ENCODE measurements at regions not wholly inside any gene's neighbourhood (a gene's known extent, or its start where the extent isn't known, plus 50 kb on each side); places are given as distances from the start of the nearest gene placed in this dataset.

DNA sequence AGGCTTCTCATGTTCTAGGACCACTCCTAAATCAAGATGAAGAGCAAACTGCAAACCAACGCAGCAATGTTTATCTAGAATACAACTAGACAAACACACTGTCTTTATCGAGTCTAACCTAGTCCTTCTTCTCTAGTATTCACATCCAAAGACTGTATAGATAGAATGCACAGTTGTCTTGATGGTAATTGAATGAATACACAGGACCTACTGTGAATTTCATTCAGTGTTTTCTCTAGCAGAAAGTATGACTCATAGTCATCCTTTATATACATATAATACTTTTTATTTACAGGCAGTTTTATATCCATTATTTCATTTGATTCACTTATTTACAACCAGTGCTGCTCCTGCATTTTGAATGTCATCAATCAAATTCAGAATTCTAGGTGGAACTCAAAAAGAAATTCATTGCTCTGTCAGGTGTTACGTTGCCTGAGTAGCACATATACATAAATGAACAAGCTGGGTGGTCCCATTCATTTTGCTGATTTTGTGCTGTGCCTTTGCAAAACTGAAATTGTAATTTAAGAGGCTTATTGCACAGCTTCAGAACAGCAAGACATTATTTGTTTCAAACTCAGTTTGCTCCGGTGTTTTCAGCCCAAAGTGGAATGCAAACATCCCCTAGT lies 374.8 kb downstream of the EPHA4 start:
- Histone ChIP-seq H3K4me3 (ENCODE audit: low read depth, low read length) (no peak overlapping the region), H3K9ac (ENCODE audit: low read length) (no peak overlapping the region), H3K4me1 (ENCODE audit: control insufficient read depth, insufficient read depth, low read length) (peaks cover 2% of the 10 kb centered on the region; the same call in 1 of the 2 replicates), H3K27me3 (ENCODE audit: control insufficient read depth, insufficient read depth, low read length) (no peaks in the 10 kb centered on the region), H3K27ac (ENCODE audit: low read depth, low read length) (no peak overlapping the region), H3K9me3 (ENCODE audit: control insufficient read depth, insufficient read depth, low read depth, low read length) (no peaks in the 10 kb centered on the region), H3K36me3 (ENCODE audit: control insufficient read depth, insufficient read depth, low read length) (no peaks in the 10 kb centered on the region)

DNA sequence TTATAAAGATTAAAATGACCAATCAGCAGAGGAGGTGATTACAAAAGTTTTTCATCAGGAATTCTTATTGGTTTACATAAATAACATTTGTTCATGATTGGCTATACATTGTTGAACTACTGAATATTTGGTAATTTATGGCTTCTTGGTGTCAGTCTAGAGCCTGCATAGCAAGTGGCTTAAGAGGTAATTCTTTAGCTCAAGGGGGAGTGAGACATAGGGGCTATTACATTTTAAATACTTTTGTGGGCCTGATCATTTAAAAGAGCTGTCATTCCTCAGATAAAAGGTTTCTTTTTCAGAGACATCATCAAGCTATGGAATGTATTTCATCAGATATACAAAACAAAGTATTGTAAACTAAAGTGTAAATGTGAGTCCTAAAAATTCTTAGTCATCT lies 373.8 kb downstream of the EPHA4 start:
- no peaks in the 10 kb centered on the region for H3K27me3 ChIP-seq (ENCODE audit: control insufficient read depth, insufficient read depth, low read length)
- peaks cover 2% of the 10 kb centered on the region; the same call in 1 of the 2 replicates for H3K4me1 ChIP-seq (ENCODE audit: control insufficient read depth, insufficient read depth, low read length)
- H3K9ac ChIP-seq (ENCODE audit: low read length), result no peak overlapping the region
- H3K4me3 ChIP-seq (ENCODE audit: low read depth, low read length), result no peak overlapping the region
- H3K27ac ChIP-seq (ENCODE audit: low read depth, low read length), result no peak overlapping the region
- no peaks in the 10 kb centered on the region for H3K36me3 ChIP-seq (ENCODE audit: control insufficient read depth, insufficient read depth, low read length)
- no peaks in the 10 kb centered on the region for H3K9me3 ChIP-seq (ENCODE audit: control insufficient read depth, insufficient read depth, low read depth, low read length)

GRCh38 chr2:221200184-221200839 lies 371.8 kb downstream of the EPHA4 start:
- Histone ChIP-seq H3K36me3 (ENCODE audit: control insufficient read depth, insufficient read depth, low read length) (no peaks in the 10 kb centered on the region), H3K4me1 (ENCODE audit: control insufficient read depth, insufficient read depth, low read length) (peaks cover 2% of the 10 kb centered on the region; the same call in 1 of the 2 replicates), H3K27me3 (ENCODE audit: control insufficient read depth, insufficient read depth, low read length) (no peaks in the 10 kb centered on the region), H3K9ac (ENCODE audit: low read length) (no peak overlapping the region), H3K9me3 (ENCODE audit: control insufficient read depth, insufficient read depth, low read depth, low read length) (no peaks in the 10 kb centered on the region), H3K27ac (ENCODE audit: low read depth, low read length) (no peak overlapping the region), H3K4me3 (ENCODE audit: low read depth, low read length) (no peak overlapping the region)

DNA sequence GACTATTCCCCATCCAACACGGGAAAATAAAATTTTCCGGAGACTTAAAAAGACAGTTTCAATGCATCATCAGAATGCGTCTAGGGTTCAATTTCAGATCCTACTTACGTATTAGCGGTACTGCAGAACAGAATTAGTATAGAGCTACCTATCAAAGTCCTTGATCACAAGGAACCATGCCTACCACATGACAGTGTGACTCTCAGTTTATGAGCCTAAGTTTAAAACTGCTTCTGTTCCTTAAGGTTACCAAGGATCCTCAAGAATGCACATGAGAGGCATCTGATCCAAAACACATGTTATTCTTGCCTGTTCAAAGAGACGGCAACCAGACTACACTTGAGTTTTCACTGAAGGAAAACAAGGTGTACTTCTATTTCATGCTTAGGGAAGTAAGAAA lies 369.7 kb downstream of the EPHA4 start:
- Histone ChIP-seq H3K4me1 (ENCODE audit: control insufficient read depth, insufficient read depth, low read length) (peaks cover 2% of the 10 kb centered on the region; the same call in 1 of the 2 replicates), H3K27ac (ENCODE audit: low read depth, low read length) (no peak overlapping the region), H3K27me3 (ENCODE audit: control insufficient read depth, insufficient read depth, low read length) (no peaks in the 10 kb centered on the region), H3K36me3 (ENCODE audit: control insufficient read depth, insufficient read depth, low read length) (no peaks in the 10 kb centered on the region), H3K9me3 (ENCODE audit: control insufficient read depth, insufficient read depth, low read depth, low read length) (no peaks in the 10 kb centered on the region), H3K9ac (ENCODE audit: low read length) (no peak overlapping the region), H3K4me3 (ENCODE audit: low read depth, low read length) (no peak overlapping the region)

DNA sequence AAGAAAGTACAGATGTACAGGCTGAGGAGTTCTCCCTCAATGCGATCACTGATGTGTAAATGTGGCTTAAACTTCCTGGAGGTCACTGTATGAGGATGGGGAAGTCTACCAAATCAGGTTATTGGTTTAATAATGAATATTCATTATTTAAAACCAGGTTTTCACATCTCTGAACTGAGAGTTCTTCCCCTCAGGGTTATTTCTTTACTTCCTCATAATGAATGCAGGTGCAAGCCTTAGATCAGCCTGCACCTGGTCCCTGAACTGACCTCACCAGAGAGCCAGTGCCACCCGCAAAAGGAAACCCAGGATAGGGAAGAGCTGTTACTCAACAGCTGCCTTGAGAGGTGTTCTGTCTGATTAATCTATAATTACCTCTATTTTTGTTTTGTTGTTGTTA lies 369.0 kb downstream of the EPHA4 start:
- Histone ChIP-seq H3K9ac (ENCODE audit: low read length) (no peak overlapping the region), H3K4me3 (ENCODE audit: low read depth, low read length) (no peak overlapping the region), H3K27ac (ENCODE audit: low read depth, low read length) (no peak overlapping the region), H3K36me3 (ENCODE audit: control insufficient read depth, insufficient read depth, low read length) (no peaks in the 10 kb centered on the region), H3K27me3 (ENCODE audit: control insufficient read depth, insufficient read depth, low read length) (no peaks in the 10 kb centered on the region), H3K9me3 (ENCODE audit: control insufficient read depth, insufficient read depth, low read depth, low read length) (no peaks in the 10 kb centered on the region), H3K4me1 (ENCODE audit: control insufficient read depth, insufficient read depth, low read length) (peaks cover 2% of the 10 kb centered on the region; the same call in 1 of the 2 replicates)

GRCh38 chr2:221203856-221204255 lies 368.2 kb downstream of the EPHA4 start:
- H3K4me3 ChIP-seq (ENCODE audit: low read depth, low read length), result no peak overlapping the region
- no peaks in the 10 kb centered on the region for H3K36me3 ChIP-seq (ENCODE audit: control insufficient read depth, insufficient read depth, low read length)
- H3K4me1 ChIP-seq (ENCODE audit: control insufficient read depth, insufficient read depth, low read length), result peaks cover 2% of the 10 kb centered on the region; the same call in 1 of the 2 replicates
- H3K9ac ChIP-seq (ENCODE audit: low read length), result no peak overlapping the region
- no peaks in the 10 kb centered on the region for H3K27me3 ChIP-seq (ENCODE audit: control insufficient read depth, insufficient read depth, low read length)
- H3K9me3 ChIP-seq (ENCODE audit: control insufficient read depth, insufficient read depth, low read depth, low read length), result no peaks in the 10 kb centered on the region
- H3K27ac ChIP-seq (ENCODE audit: low read depth, low read length), result no peak overlapping the region

GRCh38 chr2:221204699-221205098 lies 367.4 kb downstream of the EPHA4 start:
- no peak overlapping the region for H3K4me3 ChIP-seq (ENCODE audit: low read depth, low read length)
- no peaks in the 10 kb centered on the region for H3K9me3 ChIP-seq (ENCODE audit: control insufficient read depth, insufficient read depth, low read depth, low read length)
- H3K9ac ChIP-seq (ENCODE audit: low read length), result no peak overlapping the region
- H3K36me3 ChIP-seq (ENCODE audit: control insufficient read depth, insufficient read depth, low read length), result no peaks in the 10 kb centered on the region
- no peaks in the 10 kb centered on the region for H3K27me3 ChIP-seq (ENCODE audit: control insufficient read depth, insufficient read depth, low read length)
- no peak overlapping the region for H3K27ac ChIP-seq (ENCODE audit: low read depth, low read length)
- peaks cover 2% of the 10 kb centered on the region; the same call in 1 of the 2 replicates for H3K4me1 ChIP-seq (ENCODE audit: control insufficient read depth, insufficient read depth, low read length)

- Histone ChIP-seq H3K27ac (ENCODE audit: low read depth, low read length) (no peak overlapping the region), H3K4me1 (ENCODE audit: control insufficient read depth, insufficient read depth, low read length) (peaks cover under 1% of the 10 kb centered on the region; the same call in 1 of the 2 replicates), H3K36me3 (ENCODE audit: control insufficient read depth, insufficient read depth, low read length) (no peaks in the 10 kb centered on the region), H3K9me3 (ENCODE audit: control insufficient read depth, insufficient read depth, low read depth, low read length) (no peaks in the 10 kb centered on the region), H3K4me3 (ENCODE audit: low read depth, low read length) (no peak overlapping the region), H3K27me3 (ENCODE audit: control insufficient read depth, insufficient read depth, low read length) (no peaks in the 10 kb centered on the region), H3K9ac (ENCODE audit: low read length) (no peak overlapping the region)
These were observed 366.9 kb downstream of the EPHA4 start for GRCh38 chr2:221205103-221205673.

DNA sequence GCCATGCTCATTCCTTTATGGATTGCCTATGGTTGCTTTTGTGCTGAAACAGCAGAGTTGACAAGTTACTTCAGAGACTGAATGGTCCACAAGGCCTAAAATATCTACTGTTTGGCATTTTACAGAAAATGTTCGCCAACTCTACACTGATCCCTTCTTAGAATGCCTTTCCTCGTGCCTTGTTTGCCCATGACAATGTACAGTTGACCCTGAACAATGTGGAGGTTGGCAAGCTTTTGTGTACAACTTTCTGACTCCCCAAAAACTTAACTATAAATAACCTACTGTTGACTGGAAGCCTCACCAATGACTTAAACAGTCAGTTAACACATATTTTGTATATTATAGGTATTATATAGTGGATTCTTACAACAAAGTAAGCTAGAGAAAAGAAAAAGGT lies 361.4 kb downstream of the EPHA4 start:
- no peak overlapping the region for H3K9ac ChIP-seq (ENCODE audit: low read length)
- H3K4me3 ChIP-seq (ENCODE audit: low read depth, low read length), result no peak overlapping the region
- H3K36me3 ChIP-seq (ENCODE audit: control insufficient read depth, insufficient read depth, low read length), result no peaks in the 10 kb centered on the region
- no peaks in the 10 kb centered on the region for H3K4me1 ChIP-seq (ENCODE audit: control insufficient read depth, insufficient read depth, low read length)
- no peaks in the 10 kb centered on the region for H3K27me3 ChIP-seq (ENCODE audit: control insufficient read depth, insufficient read depth, low read length)
- H3K9me3 ChIP-seq (ENCODE audit: control insufficient read depth, insufficient read depth, low read depth, low read length), result no peaks in the 10 kb centered on the region
- H3K27ac ChIP-seq (ENCODE audit: low read depth, low read length), result no peak overlapping the region

DNA sequence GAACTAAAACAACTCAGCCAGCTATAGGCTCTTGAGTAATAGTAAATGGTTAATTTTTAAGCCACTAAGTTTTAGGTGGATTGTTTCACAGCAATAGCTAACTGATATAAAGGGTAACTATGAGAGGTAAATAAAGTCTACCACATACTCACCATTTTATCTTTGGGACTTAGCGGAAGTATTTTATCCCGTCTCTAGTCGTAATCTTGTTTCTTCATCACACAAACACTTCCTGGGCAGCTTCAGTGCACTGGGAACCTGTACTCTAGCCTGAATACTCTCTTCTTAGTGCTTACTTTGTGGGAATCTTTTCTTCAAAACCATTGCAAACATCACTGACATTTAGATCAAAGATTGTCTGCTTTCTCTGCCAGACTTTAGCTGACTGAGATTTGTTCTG lies 360.5 kb downstream of the EPHA4 start:
- Histone ChIP-seq H3K36me3 (ENCODE audit: control insufficient read depth, insufficient read depth, low read length) (no peaks in the 10 kb centered on the region), H3K9ac (ENCODE audit: low read length) (no peak overlapping the region), H3K4me1 (ENCODE audit: control insufficient read depth, insufficient read depth, low read length) (no peaks in the 10 kb centered on the region), H3K27ac (ENCODE audit: low read depth, low read length) (no peak overlapping the region), H3K4me3 (ENCODE audit: low read depth, low read length) (no peak overlapping the region), H3K27me3 (ENCODE audit: control insufficient read depth, insufficient read depth, low read length) (no peaks in the 10 kb centered on the region), H3K9me3 (ENCODE audit: control insufficient read depth, insufficient read depth, low read depth, low read length) (no peaks in the 10 kb centered on the region)

- Histone ChIP-seq H3K27ac (ENCODE audit: low read depth, low read length) (no peak overlapping the region), H3K4me1 (ENCODE audit: control insufficient read depth, insufficient read depth, low read length) (no peaks in the 10 kb centered on the region), H3K9ac (ENCODE audit: low read length) (no peak overlapping the region), H3K36me3 (ENCODE audit: control insufficient read depth, insufficient read depth, low read length) (no peaks in the 10 kb centered on the region), H3K4me3 (ENCODE audit: low read depth, low read length) (no peak overlapping the region), H3K27me3 (ENCODE audit: control insufficient read depth, insufficient read depth, low read length) (no peaks in the 10 kb centered on the region), H3K9me3 (ENCODE audit: control insufficient read depth, insufficient read depth, low read depth, low read length) (no peaks in the 10 kb centered on the region)
These were observed 360.0 kb downstream of the EPHA4 start for GRCh38 chr2:221212105-221212504.

Measured in HUES6 (cell line).